Neuronal stem cell (in vitro differentiated cells): ENCODE measurements at regions not wholly inside any gene's neighbourhood (a gene's known extent, or its start where the extent isn't known, plus 50 kb on each side); places are given as distances from the start of the nearest gene placed in this dataset.
A peak's percentile ranks its signal among the peaks of the same experiment; 100 is the strongest.

Experiments
- DNase-seq: peaks from one replicate; pipeline ENCODE4 v3.0.0-alpha.2; 2013; ENCODE audit warnings: low spot score
- H2AFZ ChIP-seq: one replicate; pipeline ENCODE4 v1.6.1; 2013; ENCODE audit warnings: mild to moderate bottlenecking, low read length, inconsistent platforms
- H2AK5ac ChIP-seq: 2 replicates; pipeline ENCODE4 v1.6.1; 2013; ENCODE audit warnings: low read depth, mild to moderate bottlenecking, inconsistent platforms, low read length, moderate library complexity, mixed read lengths
- H2BK120ac ChIP-seq: 2 replicates; pipeline ENCODE4 v1.6.1; 2013; ENCODE audit warnings: low read depth, mild to moderate bottlenecking, inconsistent platforms, low read length, moderate library complexity, mixed read lengths
- H2BK12ac ChIP-seq: one replicate; pipeline ENCODE4 v1.6.1; 2013; ENCODE audit warnings: low read length, inconsistent platforms
- H2BK15ac ChIP-seq: 2 replicates; pipeline ENCODE4 v1.6.1; 2013; ENCODE audit warnings: mild to moderate bottlenecking, low read length, inconsistent platforms, mixed read lengths
- H2BK5ac ChIP-seq: one replicate; pipeline ENCODE4 v1.6.1; 2013; ENCODE audit warnings: inconsistent platforms, mild to moderate bottlenecking, low read length, moderate library complexity
- H3K14ac ChIP-seq: one replicate; pipeline ENCODE4 v1.6.1; 2013; ENCODE audit warnings: low read length, inconsistent platforms
- H3K18ac ChIP-seq: 2 replicates; pipeline ENCODE4 v1.6.1; 2013; ENCODE audit warnings: low read length, inconsistent platforms
- H3K23ac ChIP-seq: 2 replicates; pipeline ENCODE4 v1.6.1; 2013; ENCODE audit warnings: low read depth, mild to moderate bottlenecking, mixed read lengths, low read length, inconsistent platforms; ENCODE audit not compliant: poor library complexity
- H3K27ac ChIP-seq: replicated peaks from 3 replicates; pipeline ENCODE4 v1.5.1; 2013; ENCODE audit warnings: low read length, inconsistent platforms
- H3K27me3 ChIP-seq, 3 experiments: 2 replicates each; pipeline ENCODE4 v1.6.1; 2013; ENCODE audit warnings: low read length in 3 of 3, mild to moderate bottlenecking in 2 of 3, inconsistent platforms in 1 of 3, low read depth in 1 of 3, mixed read lengths in 1 of 3, moderate library complexity in 1 of 3; ENCODE audit not compliant: control insufficient read depth in 3 of 3, insufficient read depth in 3 of 3
- H3K36me3 ChIP-seq, 2 donors: replicated peaks in 1 of 2; 2 replicates each; pipeline ENCODE4 v1.6.1; 2013; ENCODE audit warnings: low read length in 2 of 2; ENCODE audit not compliant: control insufficient read depth in 2 of 2, insufficient read depth in 2 of 2
- H3K4ac ChIP-seq: 2 replicates; pipeline ENCODE4 v1.6.1; 2013; ENCODE audit warnings: inconsistent platforms, mild to moderate bottlenecking, low read length, moderate library complexity
- H3K4me1 ChIP-seq, 2 donors: 1 replicate in 1 of 2; 2 replicates in 1 of 2; pipeline ENCODE4 v1.6.1; 2013; ENCODE audit warnings: low read length in 2 of 2, low read depth in 1 of 2; ENCODE audit not compliant: control insufficient read depth in 2 of 2, insufficient read depth in 1 of 2
- H3K4me2 ChIP-seq: one replicate; pipeline ENCODE4 v1.6.1; 2013; ENCODE audit warnings: mild to moderate bottlenecking, low read length, inconsistent platforms; ENCODE audit not compliant: insufficient read depth, poor library complexity, severe bottlenecking
- H3K4me3 ChIP-seq, 2 donors: 2 replicates each; pipeline ENCODE4 v1.5.1; 2013; ENCODE audit warnings: low read length in 2 of 2, mild to moderate bottlenecking in 2 of 2, inconsistent platforms in 1 of 2, moderate library complexity in 1 of 2
- H3K79me1 ChIP-seq: one replicate; pipeline ENCODE4 v1.6.1; 2013; ENCODE audit warnings: low read depth, mild to moderate bottlenecking, inconsistent platforms, low read length, moderate library complexity
- H3K9ac ChIP-seq: one replicate; pipeline ENCODE4 v1.6.1; 2013; ENCODE audit warnings: mild to moderate bottlenecking, low read depth, low read length, inconsistent platforms; ENCODE audit not compliant: poor library complexity
- H3K9me3 ChIP-seq, 2 donors: replicated peaks in 1 of 2; 2 replicates each; pipeline versions ENCODE3 to v1.6.1; 2013; ENCODE audit warnings: low read length in 2 of 2, mild to moderate bottlenecking in 2 of 2, inconsistent platforms in 1 of 2, low read depth in 1 of 2, mixed read lengths in 1 of 2, moderate library complexity in 1 of 2; ENCODE audit not compliant: control insufficient read depth in 2 of 2, insufficient read depth in 1 of 2
- H4K8ac ChIP-seq: one replicate; pipeline ENCODE4 v1.6.1; 2013; ENCODE audit warnings: low read depth, mild to moderate bottlenecking, inconsistent platforms, low read length, moderate library complexity
- H4K91ac ChIP-seq: one replicate; pipeline ENCODE4 v1.6.1; 2013; ENCODE audit warnings: low read length, low read depth, mild to moderate bottlenecking, inconsistent platforms; ENCODE audit not compliant: poor library complexity
- WGBS, 2 donors: extraction: QIAGEN DNeasy Blood & Tissue Kit; methylation state at CpG; one replicate each; pipeline ENCODE4 v1.1.7; 2013; ENCODE audit warnings: missing lambda C conversion rate in 2 of 2, mixed read lengths in 1 of 2; ENCODE audit not compliant: insufficient read length in 2 of 2, insufficient replicate concordance in 1 of 2; ENCODE audit errors: extremely low coverage in 2 of 2; 5-methylcytosine and 5-hydroxymethylcytosine counted together

DNA sequence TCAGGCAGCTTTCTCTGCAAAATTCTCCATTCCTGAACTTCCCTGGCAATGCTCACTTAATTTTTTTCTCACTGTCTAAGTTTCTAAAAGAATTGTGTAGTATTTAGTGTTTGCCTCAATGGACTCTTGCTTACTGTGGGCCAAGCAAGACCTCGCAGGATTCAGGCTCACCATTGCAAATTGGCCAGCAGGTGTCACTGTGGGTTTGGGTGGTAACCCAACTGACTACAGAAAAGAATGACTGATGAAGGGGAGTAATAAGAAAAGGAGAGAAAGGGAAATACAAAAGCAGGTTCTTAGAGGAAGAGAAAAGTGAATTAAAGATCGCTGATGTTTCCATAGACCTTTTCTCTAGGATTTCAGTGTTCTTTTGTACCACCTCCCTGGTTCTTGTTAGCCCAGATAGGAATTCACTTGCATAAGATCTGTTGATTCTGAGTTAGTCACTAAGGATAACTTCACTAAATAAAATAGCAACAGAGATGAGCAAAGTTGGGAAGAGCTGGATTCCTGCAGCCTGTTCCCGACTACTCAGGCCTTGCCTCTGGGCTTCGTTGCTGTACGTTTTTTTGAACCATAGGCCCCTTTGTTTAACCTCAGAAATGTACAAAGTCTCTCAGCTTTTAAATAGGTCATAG lies 386.5 kb upstream of the DDHD1 start:
- no peak overlapping the region for H4K91ac ChIP-seq
- no peak overlapping the region for H3K4ac ChIP-seq
- no peaks in the 10 kb centered on the region for H3K79me1 ChIP-seq
- peak; percentile 80 for DNase-seq
- no peak overlapping the region for H2AK5ac ChIP-seq
- H2BK12ac ChIP-seq, result no peak overlapping the region
- no peak overlapping the region for H3K18ac ChIP-seq
- no peak overlapping the region for H3K9ac ChIP-seq
- no peak overlapping the region for H2BK15ac ChIP-seq
- H3K27me3 ChIP-seq, result no peaks in the 10 kb centered on the region
- H3K4me3 ChIP-seq, result no peak overlapping the region
- peaks cover 0 to 2% of the 10 kb centered on the region in 2 donors for H3K4me1 ChIP-seq
- no CpG with 5 or more reads among the region's 5 CpGs for WGBS, 2 donors
- H2BK5ac ChIP-seq, result no peak overlapping the region
- H2BK120ac ChIP-seq, result no peak overlapping the region
- no peak overlapping the region for H3K14ac ChIP-seq
- no peak overlapping the region for H3K23ac ChIP-seq
- H4K8ac ChIP-seq, result no peak overlapping the region
- H3K9me3 ChIP-seq, result no peaks in the 10 kb centered on the region
- no peak overlapping the region for H3K27ac ChIP-seq
- H2AFZ ChIP-seq, result peak overlapping the region; percentile 21
- no peaks in the 10 kb centered on the region for H3K36me3 ChIP-seq
- H3K4me2 ChIP-seq, result no peak overlapping the region

DNA sequence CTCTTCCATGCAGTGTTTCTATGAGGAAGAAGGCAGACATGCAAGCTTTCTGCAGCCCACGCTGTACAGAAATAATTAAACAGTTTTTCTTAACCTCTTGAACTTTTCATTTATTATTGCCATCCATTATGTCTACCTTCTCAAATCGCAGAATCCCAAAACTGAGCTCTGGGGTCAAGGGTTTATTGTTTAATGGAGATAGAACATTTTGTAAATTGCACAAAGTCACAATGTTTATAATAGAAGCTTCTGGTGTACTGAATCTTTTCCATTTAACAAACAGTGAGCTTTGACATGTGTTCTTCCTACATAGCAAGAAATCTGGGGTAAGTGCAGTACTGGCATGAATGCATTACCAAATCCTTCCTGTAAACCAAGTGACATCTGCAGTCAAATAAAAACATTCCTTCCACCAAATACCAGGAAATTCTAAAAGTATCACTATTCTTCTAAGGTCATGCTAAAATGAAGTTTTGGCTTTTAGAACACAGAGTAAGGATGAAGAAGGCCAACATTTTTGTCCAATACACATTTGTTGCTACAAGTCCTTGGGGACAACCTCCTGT lies 385.3 kb upstream of the DDHD1 start:
- Histone ChIP-seq H2AK5ac (no peak overlapping the region), H2AFZ (no peak overlapping the region)
- no CpG with 5 or more reads among the region's 2 CpGs for WGBS, 2 donors

DNA sequence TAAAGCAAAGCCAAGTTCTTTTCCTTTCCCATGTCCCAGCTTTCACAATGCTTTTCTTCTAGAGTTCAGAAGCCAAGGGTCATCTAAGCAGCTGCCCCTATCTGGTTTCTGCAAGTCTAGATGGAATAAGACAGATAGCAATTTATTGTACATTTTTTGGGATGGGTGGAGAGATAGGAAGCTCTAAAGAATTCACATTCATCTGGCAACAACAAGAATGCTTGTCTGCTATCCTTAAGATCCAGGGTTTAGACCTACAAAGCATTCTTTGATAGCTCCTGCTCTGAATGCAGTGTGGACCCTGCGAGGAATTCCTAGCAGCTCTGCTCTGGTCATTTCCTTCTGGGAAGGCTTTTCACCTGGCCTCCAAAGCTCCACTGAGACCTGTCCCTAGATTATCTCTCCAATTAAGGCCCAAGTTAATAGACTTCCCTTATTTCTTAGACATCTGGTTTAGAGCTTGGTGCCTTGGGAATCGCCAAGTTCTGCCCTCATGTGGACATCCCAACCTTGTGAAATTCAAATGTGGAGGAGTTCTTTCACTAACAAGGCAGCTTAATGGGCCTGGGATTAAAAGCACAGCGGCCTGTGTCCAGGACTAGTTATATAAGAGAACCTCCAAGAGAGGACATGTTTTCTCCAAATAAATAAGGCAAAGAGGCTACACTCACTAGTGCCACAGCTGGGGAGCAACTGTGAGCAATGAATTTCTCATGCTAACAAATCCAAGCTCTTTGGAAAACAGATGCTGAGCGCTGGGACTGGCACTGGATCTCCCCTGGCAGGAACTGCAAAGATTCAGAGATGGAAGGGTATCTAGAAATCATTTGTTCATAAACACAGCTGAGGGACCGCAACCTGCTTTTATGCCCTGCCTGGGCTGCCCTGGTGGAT lies 384.5 kb upstream of the DDHD1 start:
- Histone ChIP-seq H4K8ac (no peak overlapping the region), H2BK15ac (no peak overlapping the region), H3K4me2 (no peak overlapping the region), H3K36me3 (no peaks in the 10 kb centered on the region), H3K4me3 (no peak overlapping the region), H3K27me3 (no peaks in the 10 kb centered on the region), H2BK5ac (no peak overlapping the region), H3K9me3 (no peaks in the 10 kb centered on the region), H3K14ac (no peak overlapping the region), H3K4ac (no peak overlapping the region), H3K9ac (no peak overlapping the region), H2BK12ac (no peak overlapping the region), H2BK120ac (no peak overlapping the region), H3K4me1 (peaks cover 0 to 2% of the 10 kb centered on the region in 2 donors), H2AK5ac (no peak overlapping the region), H2AFZ (no peak overlapping the region), H4K91ac (no peak overlapping the region), H3K79me1 (no peaks in the 10 kb centered on the region), H3K23ac (no peak overlapping the region), H3K27ac (no peak overlapping the region), H3K18ac (no peak overlapping the region)
- DNase-seq, result no peak
- WGBS, 2 donors, result no CpG with 5 or more reads among the region's 5 CpGs

More for the DNA sequence above, 385.3 kb upstream of the DDHD1 start:
- Histone ChIP-seq H3K4me3 (no peak overlapping the region), H2BK12ac (no peak overlapping the region), H3K14ac (no peak overlapping the region), H3K27ac (no peak overlapping the region), H4K8ac (no peak overlapping the region), H3K9me3 (no peaks in the 10 kb centered on the region), H2BK5ac (no peak overlapping the region), H3K23ac (no peak overlapping the region), H3K18ac (no peak overlapping the region), H2BK120ac (no peak overlapping the region), H3K36me3 (no peaks in the 10 kb centered on the region), H2BK15ac (no peak overlapping the region), H3K27me3 (no peaks in the 10 kb centered on the region), H3K9ac (no peak overlapping the region), H3K79me1 (no peaks in the 10 kb centered on the region), H3K4ac (no peak overlapping the region), H4K91ac (no peak overlapping the region), H3K4me1 (peaks cover 0 to 2% of the 10 kb centered on the region in 2 donors), H3K4me2 (no peak overlapping the region)
- no peak for DNase-seq

DNA sequence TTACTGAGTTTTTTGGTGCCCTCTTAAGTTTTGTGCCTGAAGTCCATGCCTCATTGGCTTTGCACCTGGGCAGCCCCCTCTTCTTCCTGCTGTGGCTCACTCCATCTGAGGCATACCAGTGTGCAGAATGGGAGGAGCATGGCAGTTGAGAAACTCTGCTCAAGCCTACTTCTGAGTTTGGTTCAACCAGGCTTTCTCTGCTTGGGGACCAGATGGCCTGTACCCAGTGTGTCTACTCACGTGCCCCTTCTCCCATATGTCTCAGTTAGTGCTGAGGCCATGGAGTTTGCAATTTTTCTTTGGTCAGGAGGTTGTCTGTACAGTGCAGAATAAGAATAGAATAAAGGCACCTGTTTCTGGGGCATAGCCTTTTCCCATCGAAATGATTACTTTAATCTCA lies 383.3 kb upstream of the DDHD1 start:
- no peaks in the 10 kb centered on the region for H3K79me1 ChIP-seq
- H2AK5ac ChIP-seq, result no peak overlapping the region
- H3K14ac ChIP-seq, result no peak overlapping the region
- H3K9ac ChIP-seq, result no peak overlapping the region
- H2BK15ac ChIP-seq, result no peak overlapping the region
- H2BK120ac ChIP-seq, result no peak overlapping the region
- H3K4me3 ChIP-seq, result no peak overlapping the region
- H3K27me3 ChIP-seq, result no peaks in the 10 kb centered on the region
- WGBS, 2 donors, result no CpG with 5 or more reads among the region's 2 CpGs
- no peaks in the 10 kb centered on the region for H3K36me3 ChIP-seq
- H2AFZ ChIP-seq, result no peak overlapping the region
- no peak overlapping the region for H3K4ac ChIP-seq
- no peak overlapping the region for H4K91ac ChIP-seq
- no peak overlapping the region for H3K4me2 ChIP-seq
- no peak overlapping the region for H4K8ac ChIP-seq
- H3K23ac ChIP-seq, result no peak overlapping the region
- no peak overlapping the region for H2BK5ac ChIP-seq
- no peak for DNase-seq
- no peaks in the 10 kb centered on the region for H3K9me3 ChIP-seq
- peaks cover 0 to 2% of the 10 kb centered on the region in 2 donors for H3K4me1 ChIP-seq
- H3K18ac ChIP-seq, result no peak overlapping the region
- H2BK12ac ChIP-seq, result no peak overlapping the region
- no peak overlapping the region for H3K27ac ChIP-seq
